Prostate gland (tissue), 2 donors: ENCODE measurements at regions not wholly inside any gene's neighbourhood (a gene's known extent, or its start where the extent isn't known, plus 50 kb on each side); places are given as distances from the start of the nearest gene placed in this dataset.

Source experiments
- DNase-seq: peaks from one replicate; pipeline ENCODE4 v3.0.0-alpha.2; 2019; ENCODE audit warnings: low spot score
- H3K27ac ChIP-seq, 2 donors: fragments of 200-600 bp; sonication (generic); 2 replicates each; pipeline ENCODE4 v1.5.1; 2017 to 2019
- H3K27me3 ChIP-seq: fragments of 200-600 bp; sonication (generic); replicated peaks from 2 replicates; pipeline ENCODE4 v1.5.1; 2019; ENCODE audit not compliant: insufficient read depth
- H3K36me3 ChIP-seq, 2 donors: fragments of 200-600 bp; sonication (generic); 1 replicate in 1 of 2; 2 replicates in 1 of 2; pipeline versions ENCODE4 v1.5.1 to v1.8.1; 2017 to 2019
- H3K4me1 ChIP-seq: fragments of 200-600 bp; sonication (generic); replicated peaks from 2 replicates; pipeline ENCODE4 v1.5.1; 2019
- H3K4me3 ChIP-seq, 2 donors: fragments of 200-600 bp; sonication (generic); 2 replicates each; pipeline ENCODE4 v1.5.1; 2017 to 2019
- H3K9me3 ChIP-seq: fragments of 200-600 bp; sonication (generic); 2 replicates; pipeline ENCODE4 v1.5.1; 2017
- POLR2A ChIP-seq: fragments of 450-650 bp; IDR thresholded peaks from one replicate; pipeline ENCODE4 v1.6.1; 2016; ENCODE audit warnings: antibody characterized with exemption, mild to moderate bottlenecking
- POLR2AphosphoS5 ChIP-seq: sonication (generic); formaldehyde crosslinking; IDR thresholded peaks from one replicate; pipeline ENCODE4 v1.6.1; 2017; ENCODE audit warnings: antibody characterized with exemption
- WGBS: methylation state at CpG from one replicate; pipeline ENCODE4 v1.1.5; 2018; 5-methylcytosine and 5-hydroxymethylcytosine counted together
- intact Hi-C: fragments of 100-400 bp; cut with DNase I; formaldehyde crosslinking; loops from one replicate; pipeline ENCODE4 v1.14.2; 2022
- TF ChIP-seq, protein P1 (sequence below), 4 experiments: fragments of 200-600 bp in 2 of 4; fragments of 450-650 bp in 2 of 4; sonication (generic) in 2 of 4; IDR thresholded peaks; 1 replicate in 3 of 4; 2 replicates in 1 of 4; pipeline ENCODE4 v1.5.1; 2016 to 2019; ENCODE audit warnings: antibody characterized with exemption in 4 of 4, mild to moderate bottlenecking in 2 of 4, moderate library complexity in 2 of 4

GRCh38 chr6:121876721-121877120 lies 441.3 kb downstream of the GJA1 start:
- H3K27me3 ChIP-seq: no peaks in the 10 kb centered on the region
- DNase-seq: no peak
- intact Hi-C loops: no loop called here
- no peak overlapping the region for H3K27ac ChIP-seq
- no peaks in the 10 kb centered on the region for H3K9me3 ChIP-seq
- no peaks in the 10 kb centered on the region for H3K36me3 ChIP-seq
- H3K4me3 ChIP-seq: no peak overlapping the region
- H3K4me1 ChIP-seq: no peaks in the 10 kb centered on the region
- TF ChIP-seq POLR2A (no peak), POLR2AphosphoS5 (no peak)
- TF ChIP-seq, protein P1, sequence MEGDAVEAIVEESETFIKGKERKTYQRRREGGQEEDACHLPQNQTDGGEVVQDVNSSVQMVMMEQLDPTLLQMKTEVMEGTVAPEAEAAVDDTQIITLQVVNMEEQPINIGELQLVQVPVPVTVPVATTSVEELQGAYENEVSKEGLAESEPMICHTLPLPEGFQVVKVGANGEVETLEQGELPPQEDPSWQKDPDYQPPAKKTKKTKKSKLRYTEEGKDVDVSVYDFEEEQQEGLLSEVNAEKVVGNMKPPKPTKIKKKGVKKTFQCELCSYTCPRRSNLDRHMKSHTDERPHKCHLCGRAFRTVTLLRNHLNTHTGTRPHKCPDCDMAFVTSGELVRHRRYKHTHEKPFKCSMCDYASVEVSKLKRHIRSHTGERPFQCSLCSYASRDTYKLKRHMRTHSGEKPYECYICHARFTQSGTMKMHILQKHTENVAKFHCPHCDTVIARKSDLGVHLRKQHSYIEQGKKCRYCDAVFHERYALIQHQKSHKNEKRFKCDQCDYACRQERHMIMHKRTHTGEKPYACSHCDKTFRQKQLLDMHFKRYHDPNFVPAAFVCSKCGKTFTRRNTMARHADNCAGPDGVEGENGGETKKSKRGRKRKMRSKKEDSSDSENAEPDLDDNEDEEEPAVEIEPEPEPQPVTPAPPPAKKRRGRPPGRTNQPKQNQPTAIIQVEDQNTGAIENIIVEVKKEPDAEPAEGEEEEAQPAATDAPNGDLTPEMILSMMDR (IDR thresholded peaks at IDR 0.05): no peak

GRCh38 chr6:121879149-121879548 lies 443.7 kb downstream of the GJA1 start:
- Histone ChIP-seq H3K4me1 (no peaks in the 10 kb centered on the region), H3K27ac (no peak overlapping the region), H3K27me3 (no peaks in the 10 kb centered on the region), H3K9me3 (no peaks in the 10 kb centered on the region), H3K36me3 (no peaks in the 10 kb centered on the region), H3K4me3 (no peak overlapping the region)
- no peak for TF ChIP-seq POLR2A
- TF ChIP-seq, protein P1 (IDR thresholded peaks at IDR 0.05): no peak
- no peak for TF ChIP-seq POLR2AphosphoS5
- WGBS: 16% methylated on average over 1 of the region's 1 CpG
- intact Hi-C loops: no loop called here
- no peak for DNase-seq

DNA sequence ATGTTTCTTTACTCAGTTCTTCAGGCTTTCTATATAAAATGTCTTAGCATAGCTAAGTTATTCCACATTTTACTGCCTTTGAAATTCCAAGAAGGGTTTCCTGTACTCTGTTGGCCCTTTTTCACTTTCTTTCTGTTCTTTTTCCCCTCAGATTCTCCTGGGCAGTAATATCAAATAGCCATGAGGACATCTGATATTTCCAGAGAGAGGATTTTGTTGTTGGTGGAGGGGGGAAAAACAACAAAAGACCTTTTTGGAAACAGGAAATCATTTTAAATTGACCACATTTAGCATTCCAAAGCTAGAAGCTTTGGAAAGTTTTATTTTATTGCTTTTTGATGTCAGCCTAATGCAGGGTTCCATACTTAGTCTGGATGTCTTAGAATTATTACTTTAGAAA lies 445.4 kb downstream of the GJA1 start:
- H3K27ac ChIP-seq: no peak overlapping the region
- intact Hi-C loops: no loop called here
- no peak for TF ChIP-seq POLR2A
- TF ChIP-seq, protein P1 (IDR thresholded peaks at IDR 0.05): no peak
- TF ChIP-seq POLR2AphosphoS5: no peak
- H3K36me3 ChIP-seq: no peaks in the 10 kb centered on the region
- no peak for DNase-seq
- H3K27me3 ChIP-seq: no peaks in the 10 kb centered on the region
- H3K4me3 ChIP-seq: no peak overlapping the region
- H3K9me3 ChIP-seq: no peaks in the 10 kb centered on the region
- no peaks in the 10 kb centered on the region for H3K4me1 ChIP-seq

DNA sequence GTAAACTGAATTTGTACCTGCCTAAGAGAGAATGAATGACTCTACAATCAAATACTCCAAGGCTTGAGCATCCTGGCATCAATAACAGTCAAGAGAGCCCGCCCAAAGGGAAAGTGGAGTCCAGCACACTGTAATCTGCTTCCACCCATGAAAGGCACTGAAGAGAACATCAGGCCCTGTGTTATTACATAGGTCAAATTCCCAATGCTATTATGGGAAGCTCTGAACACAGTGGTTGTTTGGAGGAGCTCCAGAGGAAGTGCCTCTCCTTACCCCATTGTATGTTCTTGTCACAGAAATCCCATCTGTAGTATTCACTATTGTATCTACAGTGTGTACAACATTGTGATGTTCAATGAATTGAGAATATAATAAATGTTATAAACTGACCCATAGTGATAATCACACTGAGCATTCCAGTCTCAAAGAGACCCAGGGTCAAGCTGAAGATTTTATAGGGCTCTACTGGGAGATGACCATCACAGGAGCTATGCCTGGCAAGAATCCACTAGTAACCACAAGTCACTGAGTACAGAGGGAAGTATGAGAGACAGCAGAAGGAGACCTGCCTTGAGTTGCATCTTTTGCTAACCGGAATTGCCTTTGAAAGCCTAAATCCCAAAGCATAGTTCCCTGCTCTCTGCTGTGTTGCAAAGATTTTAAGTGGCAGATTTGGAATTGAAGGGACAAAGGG lies 446.7 kb downstream of the GJA1 start:
- no peaks in the 10 kb centered on the region for H3K36me3 ChIP-seq
- H3K9me3 ChIP-seq: no peaks in the 10 kb centered on the region
- H3K4me3 ChIP-seq: no peak overlapping the region
- WGBS: 97% methylated on average over 2 of the region's 2 CpGs
- no peak for DNase-seq
- no peak overlapping the region for H3K27ac ChIP-seq
- no peaks in the 10 kb centered on the region for H3K4me1 ChIP-seq
- TF ChIP-seq POLR2A (no peak), POLR2AphosphoS5 (no peak)
- TF ChIP-seq, protein P1 (IDR thresholded peaks at IDR 0.05): no peak
- intact Hi-C loops: no loop called here
- no peaks in the 10 kb centered on the region for H3K27me3 ChIP-seq

GRCh38 chr6:121884091-121884490 lies 448.6 kb downstream of the GJA1 start:
- Histone ChIP-seq H3K27me3 (no peaks in the 10 kb centered on the region), H3K4me1 (no peaks in the 10 kb centered on the region), H3K27ac (no peak overlapping the region), H3K9me3 (no peaks in the 10 kb centered on the region), H3K36me3 (no peaks in the 10 kb centered on the region), H3K4me3 (no peak overlapping the region)
- TF ChIP-seq, protein P1 (IDR thresholded peaks at IDR 0.05): no peak
- no peak for TF ChIP-seq POLR2A
- TF ChIP-seq POLR2AphosphoS5: no peak
- 78% methylated on average over 4 of the region's 4 CpGs for WGBS
- intact Hi-C loops: no loop called here
- DNase-seq: no peak
